Cardiac septum (tissue), 1 donor: ENCODE measurements at regions not wholly inside any gene's neighbourhood (a gene's known extent, or its start where the extent isn't known, plus 50 kb on each side); places are given as distances from the start of the nearest gene placed in this dataset.

Experiments used
- DNase-seq: peaks from one replicate; pipeline ENCODE4 v3.0.0-alpha.2; 2020; ENCODE audit warnings: low spot score
- intact Hi-C: fragments of 100-400 bp; cut with DNase I; formaldehyde crosslinking; loops from one replicate; pipeline ENCODE4 v1.14.0; 2022
- donor health status: DM: no; HTN: no; CAD: no.

DNA sequence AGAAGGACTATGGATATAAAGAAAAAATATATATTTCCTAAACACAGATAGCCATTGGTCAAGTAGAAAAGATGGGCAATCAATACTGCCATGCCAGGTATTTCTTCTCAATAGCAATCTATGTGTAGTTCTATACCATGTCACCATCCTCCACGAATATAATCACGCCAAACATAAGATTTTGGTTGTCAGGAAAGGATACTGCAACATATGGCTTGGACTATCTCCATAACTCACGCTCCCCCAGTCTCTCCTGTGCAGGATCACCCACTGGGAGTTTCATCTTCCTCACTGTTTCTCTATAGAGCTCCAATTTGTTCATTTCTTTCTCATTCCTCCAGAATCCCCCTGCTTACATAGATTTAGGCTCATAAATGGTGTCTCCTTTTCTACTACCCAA, 462.9 kb upstream of the KCNMB2 start:
- intact Hi-C loops, result no loop called here
- DNase-seq, result no peak

DNA sequence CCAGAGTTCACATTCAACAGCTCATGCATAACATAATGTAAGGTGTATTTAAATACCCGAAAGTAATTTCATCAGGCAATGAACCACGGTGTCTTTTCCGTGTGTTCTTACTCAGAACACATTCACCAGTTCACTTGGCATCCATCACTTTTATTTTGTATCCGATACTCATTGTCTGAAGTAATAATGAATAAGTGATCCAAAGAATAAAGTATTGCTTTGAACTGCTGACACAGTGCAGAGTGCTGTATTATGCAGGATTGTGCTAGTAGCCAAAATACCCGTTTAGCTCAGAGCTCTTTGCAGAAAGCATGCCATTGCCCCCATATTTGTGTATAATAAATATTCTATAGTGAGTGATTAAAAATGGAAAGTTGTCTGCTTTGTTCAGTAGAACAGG, 460.9 kb upstream of the KCNMB2 start:
- intact Hi-C loops, result no loop called here

DNA sequence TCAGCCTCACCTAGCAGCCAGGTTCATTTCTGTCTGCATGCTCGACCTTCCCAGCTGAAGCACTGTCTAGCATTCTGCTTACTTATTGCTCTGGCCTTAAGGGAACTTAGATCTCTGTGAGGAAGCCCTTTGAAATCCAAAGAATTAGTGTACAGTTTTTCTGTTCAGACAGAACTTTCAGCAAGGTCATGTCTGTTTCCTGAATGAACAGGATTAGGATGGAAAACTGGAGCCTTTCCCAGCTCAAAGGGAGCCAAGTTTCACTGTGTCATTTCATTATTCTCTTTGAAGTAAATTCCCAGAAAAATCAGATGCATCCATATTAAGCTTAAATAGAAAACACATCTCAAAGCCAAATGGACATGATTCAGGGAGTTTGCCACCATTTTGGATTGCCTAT, 457.3 kb upstream of the KCNMB2 start:
- DNase-seq, result no peak
- intact Hi-C loops, result no loop called here

More for the DNA sequence above, 460.9 kb upstream of the KCNMB2 start:
- no peak for DNase-seq

DNA sequence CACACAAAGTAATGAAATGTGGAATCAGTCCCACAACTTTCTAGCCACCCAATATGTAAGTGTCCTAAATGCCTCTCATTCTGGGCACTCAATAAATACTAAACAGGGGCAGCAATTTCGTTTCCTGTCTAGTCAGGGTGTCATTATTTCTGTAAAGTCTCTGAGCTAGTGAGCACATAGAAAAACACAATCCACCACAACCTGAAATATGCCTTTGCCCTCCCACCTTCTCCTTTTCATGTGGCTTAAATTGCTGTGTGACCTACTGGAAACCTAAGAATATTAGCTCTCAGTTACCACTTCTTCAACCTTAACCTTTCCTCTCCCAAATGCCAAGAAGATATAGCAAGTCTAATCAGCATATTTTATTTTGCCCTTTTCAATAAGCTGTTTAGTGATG, 456.3 kb upstream of the KCNMB2 start:
- intact Hi-C loops, result loop anchor here (5.0 to 10.0 kb wide), 4 partner anchors 115 to 883 kb away; partner anchors contain the start of gene TBL1XR1
- no peak for DNase-seq

DNA sequence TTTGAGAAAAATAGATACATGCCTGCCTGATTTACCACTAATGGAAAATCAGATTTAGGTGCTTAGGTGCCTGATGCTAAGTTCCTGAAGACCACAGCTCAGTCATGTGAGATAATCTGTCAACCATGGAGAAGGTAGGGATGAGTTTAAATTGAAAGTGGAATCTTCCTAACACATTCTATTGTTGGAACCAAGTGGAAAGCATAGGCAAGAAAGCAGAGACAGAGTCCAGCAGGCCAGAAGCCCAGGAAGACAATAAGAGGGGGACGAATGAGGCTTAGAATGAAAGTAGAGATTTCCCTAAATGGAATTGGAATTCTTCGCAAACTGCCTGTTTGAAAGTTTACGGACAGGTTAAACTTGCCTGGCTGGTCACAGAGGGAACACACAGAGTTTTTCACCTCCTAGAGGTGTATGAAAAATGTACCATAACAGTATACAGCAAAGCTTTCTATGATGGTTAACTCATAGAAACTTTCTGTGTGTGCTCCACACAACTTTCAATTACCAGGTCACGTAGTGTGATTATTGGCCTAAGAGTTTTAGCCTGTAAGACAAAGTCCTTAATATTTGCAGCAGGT, 453.8 kb upstream of the KCNMB2 start:
- DNase-seq, result no peak
- intact Hi-C loops, result loop anchor here (5.0 to 10.0 kb wide), 4 partner anchors 112 to 885 kb away; partner anchors contain the start of gene TBL1XR1

- no peak for DNase-seq
These were observed 452.1 kb upstream of the KCNMB2 start for GRCh38 chr3:178083906-178084866.

DNA sequence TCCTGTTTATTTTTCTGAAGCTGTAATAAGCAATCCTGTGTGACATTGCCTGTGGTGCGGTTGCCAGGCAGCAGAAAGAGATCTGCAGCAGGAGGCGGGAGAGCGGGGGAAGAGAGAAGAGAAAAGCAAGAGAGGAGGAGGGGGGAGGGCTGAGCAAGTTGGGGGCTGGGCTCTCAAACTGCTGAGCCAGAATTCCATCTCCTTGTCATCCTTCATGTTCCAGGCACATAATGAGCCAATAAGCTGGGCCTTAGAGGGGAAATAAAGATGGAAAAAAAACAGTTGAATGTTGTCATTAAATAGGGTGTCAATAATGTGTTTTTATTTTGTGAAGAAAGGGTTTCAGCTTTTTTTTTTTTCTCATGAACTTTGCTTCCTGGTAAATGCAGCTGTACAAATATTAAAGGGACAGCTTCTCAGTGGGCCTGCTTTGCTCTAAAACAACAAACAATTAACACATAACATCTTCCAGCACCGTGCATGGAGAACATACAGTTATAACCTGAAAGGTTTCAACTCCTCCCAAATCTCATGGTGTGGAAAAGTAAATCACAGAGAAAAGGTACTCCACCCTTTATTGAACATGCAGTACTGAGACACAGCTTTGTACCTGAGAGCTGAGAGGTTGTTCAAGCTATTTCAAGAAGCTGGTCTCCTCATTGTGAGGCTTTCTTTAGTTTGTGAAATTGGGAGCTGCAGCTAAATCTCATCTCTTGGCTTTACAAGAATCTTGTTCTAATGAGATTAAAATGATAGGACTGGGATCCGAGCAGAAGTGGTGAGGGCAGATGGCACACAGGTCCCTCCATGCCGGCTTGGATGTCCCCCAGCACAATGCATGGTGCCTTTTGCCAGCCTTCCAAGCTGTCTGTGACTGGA, 451.1 kb upstream of the KCNMB2 start:
- peak; percentile 90 for DNase-seq
- intact Hi-C loops, result loop anchor here (5.0 to 10.0 kb wide), 5 partner anchors 110 to 888 kb away; partner anchors contain the start of gene TBL1XR1

More at GRCh38 chr3:178083906-178084866, 452.1 kb upstream of the KCNMB2 start:
- intact Hi-C loops, result loop anchor here (5.0 to 10.0 kb wide), 4 partner anchors 111 to 887 kb away; partner anchors contain the start of gene TBL1XR1

- no peak for DNase-seq
- intact Hi-C loops, result loop anchor here (5.0 to 10.0 kb wide), 4 partner anchors 109 to 471 kb away; no protein-coding TSS in a partner anchor
These were observed 450.5 kb upstream of the KCNMB2 start for GRCh38 chr3:178085817-178086123.

GRCh38 chr3:178086144-178086825, 450.0 kb upstream of the KCNMB2 start:
- intact Hi-C loops, result loop anchor here (5.0 to 10.0 kb wide), 4 partner anchors 109 to 471 kb away; no protein-coding TSS in a partner anchor

DNA sequence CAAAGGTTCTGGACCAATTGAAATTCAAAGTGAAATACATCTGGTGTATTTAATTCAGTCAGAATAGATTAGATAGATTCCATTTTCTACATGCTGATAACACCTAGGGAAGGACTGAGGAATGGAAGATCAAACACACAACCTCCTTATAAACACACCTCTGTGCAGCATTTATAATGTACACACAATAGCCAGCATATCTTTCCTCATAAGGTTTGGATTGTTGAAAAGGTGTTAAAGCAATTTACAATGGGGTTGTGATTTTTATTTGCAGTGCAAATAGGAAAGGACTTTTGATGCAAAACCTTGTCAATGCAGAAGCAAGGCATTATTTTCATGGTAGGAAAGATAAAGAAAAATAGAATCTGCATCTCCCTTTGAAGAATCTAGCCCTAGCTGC, 448.9 kb upstream of the KCNMB2 start:
- DNase-seq, result no peak
- intact Hi-C loops, result loop anchor here (5.0 to 10.0 kb wide), 4 partner anchors 107 to 473 kb away; no protein-coding TSS in a partner anchor

More at GRCh38 chr3:178086144-178086825, 450.0 kb upstream of the KCNMB2 start:
- DNase-seq, result no peak

DNA sequence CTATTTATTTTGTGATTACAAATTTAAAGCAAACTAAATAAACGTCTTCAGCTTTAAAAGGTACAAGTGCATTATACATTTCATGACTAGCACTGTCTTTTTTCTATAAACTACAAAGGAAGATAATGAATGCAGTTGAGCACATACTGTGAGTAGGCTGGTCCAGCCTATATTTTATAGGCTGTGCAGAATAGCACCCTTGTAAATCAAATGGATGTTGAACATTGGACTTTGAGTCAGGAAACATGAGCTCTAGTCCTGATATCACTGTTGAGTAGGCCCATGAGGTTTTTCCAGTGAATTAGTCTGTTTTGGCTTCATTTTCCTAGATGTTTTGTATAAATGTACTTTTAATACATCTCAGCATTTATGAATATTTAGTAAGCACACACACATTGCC, 447.3 kb upstream of the KCNMB2 start:
- no peak for DNase-seq
- intact Hi-C loops, result loop anchor here (5.0 to 10.0 kb wide), 4 partner anchors 106 to 474 kb away; no protein-coding TSS in a partner anchor

DNA sequence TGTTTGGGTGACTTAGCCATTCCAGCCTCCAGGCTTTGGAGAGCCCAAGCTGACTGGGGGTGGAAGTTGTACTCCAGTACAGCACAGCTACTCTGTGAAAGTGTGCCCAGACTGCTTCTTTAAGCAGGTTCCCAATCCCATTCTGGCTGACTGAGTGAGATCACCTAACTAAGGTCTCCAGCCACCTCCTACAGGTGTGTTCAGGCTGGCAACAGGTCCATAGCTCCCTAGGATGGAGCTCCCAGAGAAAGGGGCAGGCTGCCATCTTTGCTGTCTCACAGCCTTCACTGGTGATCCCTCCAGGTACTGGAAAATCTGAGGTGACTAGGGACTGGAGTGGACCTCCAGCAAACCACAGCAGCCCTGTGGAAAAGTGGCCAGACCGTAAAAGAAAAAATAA, 445.3 kb upstream of the KCNMB2 start:
- no peak for DNase-seq

DNA sequence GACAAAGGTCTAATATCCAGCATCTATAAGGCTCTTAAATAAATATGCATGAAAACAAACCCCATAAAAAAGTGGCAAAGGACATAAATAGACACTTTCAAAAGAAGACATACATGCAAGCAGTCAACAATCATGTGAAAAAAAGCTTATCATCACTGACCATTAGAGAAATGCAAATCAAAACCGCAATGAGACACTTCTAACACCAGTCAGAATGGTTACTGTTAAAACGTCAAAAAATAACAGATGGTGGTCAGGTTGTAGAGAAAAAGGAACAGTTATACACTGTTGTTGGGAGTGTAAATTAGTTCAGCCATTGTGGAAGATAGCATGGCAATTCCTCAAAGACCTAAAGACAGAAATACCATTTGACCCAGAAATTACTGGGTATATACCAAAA, 440.7 kb upstream of the KCNMB2 start:
- no peak for DNase-seq
- intact Hi-C loops, result no loop called here

More for the DNA sequence above, 445.3 kb upstream of the KCNMB2 start:
- intact Hi-C loops, result no loop called here

DNA sequence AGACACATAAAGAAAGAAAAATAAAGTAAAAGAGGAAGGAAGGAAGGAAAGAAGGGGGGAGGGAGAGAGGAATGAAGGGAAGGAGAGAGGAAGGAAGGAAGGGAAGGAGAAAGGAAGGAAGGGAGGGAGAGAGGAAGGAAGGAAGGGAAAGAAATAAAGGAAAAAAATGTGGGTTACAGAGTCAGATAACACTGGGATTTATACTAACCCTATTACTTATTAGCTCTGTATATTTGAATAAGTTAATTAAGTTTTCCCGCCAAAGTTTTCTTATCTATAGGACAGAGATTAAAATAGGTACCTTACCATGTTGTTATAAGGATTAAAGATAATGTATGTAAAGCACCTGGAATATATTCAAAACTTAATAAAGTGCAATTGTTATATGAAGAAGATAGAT, 439.3 kb upstream of the KCNMB2 start:
- intact Hi-C loops, result no loop called here
- DNase-seq, result no peak

GRCh38 chr3:178097576-178097975, 438.7 kb upstream of the KCNMB2 start:
- intact Hi-C loops, result no loop called here
- no peak for DNase-seq

- intact Hi-C loops, result no loop called here
- DNase-seq, result no peak
These were observed 437.0 kb upstream of the KCNMB2 start for GRCh38 chr3:178099274-178099673.

DNA sequence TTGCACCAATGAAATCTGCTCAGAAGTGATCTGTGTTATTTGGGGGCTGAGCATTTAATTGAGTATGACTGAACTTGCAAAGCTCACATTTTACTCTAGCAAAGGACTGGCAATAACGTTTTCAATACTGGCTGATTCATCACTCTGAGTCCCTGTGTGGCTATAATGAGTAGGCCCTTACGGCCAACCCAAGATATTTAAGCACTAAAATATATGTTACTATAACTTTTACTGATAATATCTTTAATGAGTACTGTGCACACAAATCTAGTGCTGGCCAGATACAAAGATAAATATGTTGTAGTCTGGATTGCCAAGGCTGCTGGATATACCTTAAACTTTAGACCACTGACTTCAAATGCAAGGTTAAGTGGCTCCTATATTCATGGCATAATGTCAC, 436.4 kb upstream of the KCNMB2 start:
- no peak for DNase-seq
- intact Hi-C loops, result no loop called here

DNA sequence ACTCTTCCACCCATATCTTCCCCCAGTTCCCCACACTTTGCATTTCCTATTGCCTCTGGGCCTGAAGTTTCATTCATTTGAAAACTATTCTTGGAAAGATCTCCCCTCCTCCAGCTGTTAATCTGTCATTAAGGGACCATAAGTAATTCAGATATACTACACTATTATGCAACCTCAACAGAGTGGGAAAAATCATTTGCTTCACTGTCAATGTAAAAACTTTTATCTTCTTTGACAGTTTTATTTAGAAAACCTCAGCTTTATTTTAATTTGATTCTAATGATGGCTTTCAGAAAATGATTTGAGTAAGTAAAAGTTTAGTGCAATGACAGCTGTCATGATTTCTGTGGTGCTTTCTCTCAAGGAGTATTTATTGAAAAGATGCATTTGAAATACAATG, 435.3 kb upstream of the KCNMB2 start:
- no peak for DNase-seq
- intact Hi-C loops, result no loop called here

DNA sequence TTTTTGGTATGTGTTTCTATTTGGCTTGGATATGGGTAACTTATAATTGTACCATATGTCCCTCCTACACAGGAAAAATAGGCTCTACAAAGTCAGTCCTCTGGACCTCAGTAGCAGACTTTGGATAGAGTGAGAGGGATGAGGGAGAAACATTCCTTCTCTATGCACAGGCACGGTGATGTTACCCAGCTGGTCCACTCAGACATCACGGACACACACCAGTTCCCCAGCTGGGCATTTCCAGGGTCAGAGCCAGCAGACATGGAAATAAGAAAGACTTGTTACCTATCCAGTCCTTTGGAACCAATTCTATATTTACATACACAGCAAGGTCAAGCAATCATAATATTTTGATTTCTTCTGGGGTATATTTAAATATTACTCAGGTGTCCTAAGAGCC, 433.1 kb upstream of the KCNMB2 start:
- intact Hi-C loops, result no loop called here
- no peak for DNase-seq
